ENCODE measurements at regions not wholly inside any gene's neighbourhood (a gene's known extent, or its start where the extent isn't known, plus 50 kb on each side); places are given as distances from the start of the nearest gene placed in this dataset.
"Not testable (repeated sequence)": the region's sequence is repeated elsewhere in the genome, so short reads cannot be mapped to it uniquely, and the experiment has no call there.

- DNase-seq, result no peak
Observed at GRCh38 chr21:35449846-35450245, 400.7 kb upstream of the RUNX1 start.

DNA sequence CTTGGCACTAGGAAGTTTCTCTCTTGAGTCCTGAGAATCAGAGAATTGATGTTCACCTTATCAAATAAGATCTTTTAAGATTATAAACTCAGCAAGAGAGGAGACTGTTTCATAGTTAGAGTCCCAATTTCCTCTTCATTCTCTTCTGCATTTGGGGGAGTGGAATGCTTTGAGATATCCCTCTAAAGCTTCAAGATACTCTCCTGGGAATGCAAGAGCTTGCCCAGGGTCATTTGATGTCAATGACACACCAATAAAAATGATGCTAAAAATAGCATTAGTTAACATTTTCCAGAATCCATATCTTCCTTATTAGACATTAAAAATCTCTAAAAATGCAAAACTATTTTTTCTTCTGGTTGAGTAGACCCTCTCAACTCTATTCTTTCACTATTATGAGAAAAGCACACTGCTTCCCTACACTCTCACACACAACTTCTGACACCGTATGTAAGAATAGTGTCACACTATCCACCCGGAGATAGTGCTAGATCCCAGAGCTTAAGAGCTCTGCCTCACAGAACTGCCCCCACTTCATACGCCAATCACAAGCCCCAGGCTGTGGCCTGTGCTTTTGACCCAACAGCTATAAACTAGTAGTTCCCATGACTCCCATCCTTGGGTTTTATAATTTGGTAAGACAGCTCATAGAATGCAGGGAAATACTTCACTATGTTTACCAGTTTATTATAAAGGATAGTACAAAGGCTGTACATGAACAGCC, 399.9 kb upstream of the RUNX1 start:
- no peak for DNase-seq

- DNase-seq, result no peak
Observed at GRCh38 chr21:35444391-35444790, 395.3 kb upstream of the RUNX1 start.

DNA sequence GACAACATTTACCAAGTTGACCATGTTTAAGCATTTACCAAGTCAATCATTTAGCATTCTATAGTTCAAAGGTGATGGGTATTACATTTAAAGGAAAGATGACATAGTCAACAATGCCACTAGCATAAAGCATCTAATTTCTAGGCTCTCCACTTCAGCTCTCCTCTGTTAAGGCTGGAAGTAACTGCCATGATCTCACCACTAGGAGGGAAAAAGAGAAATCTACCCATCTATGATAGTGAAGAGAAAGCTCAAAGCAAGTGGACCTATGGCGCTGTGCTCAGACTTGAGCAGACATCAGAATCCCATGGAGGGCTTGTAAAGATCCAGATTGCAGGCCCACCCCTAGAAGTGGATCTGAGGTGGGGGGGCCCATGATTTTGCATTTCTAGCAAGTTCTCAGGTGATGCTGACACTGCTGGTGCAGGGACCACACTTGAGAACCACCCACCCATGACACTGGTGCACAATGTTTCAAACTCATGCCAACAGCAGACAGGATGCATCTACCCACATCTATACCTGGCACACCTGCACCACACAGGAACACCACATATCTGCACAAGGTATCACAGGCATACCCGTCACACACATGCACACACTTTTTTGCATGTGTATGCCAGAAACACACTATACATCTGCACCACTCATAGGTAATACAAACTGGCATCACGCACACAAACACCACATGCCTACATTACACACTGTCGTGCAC, 392.9 kb upstream of the RUNX1 start:
- no peak for DNase-seq

DNA sequence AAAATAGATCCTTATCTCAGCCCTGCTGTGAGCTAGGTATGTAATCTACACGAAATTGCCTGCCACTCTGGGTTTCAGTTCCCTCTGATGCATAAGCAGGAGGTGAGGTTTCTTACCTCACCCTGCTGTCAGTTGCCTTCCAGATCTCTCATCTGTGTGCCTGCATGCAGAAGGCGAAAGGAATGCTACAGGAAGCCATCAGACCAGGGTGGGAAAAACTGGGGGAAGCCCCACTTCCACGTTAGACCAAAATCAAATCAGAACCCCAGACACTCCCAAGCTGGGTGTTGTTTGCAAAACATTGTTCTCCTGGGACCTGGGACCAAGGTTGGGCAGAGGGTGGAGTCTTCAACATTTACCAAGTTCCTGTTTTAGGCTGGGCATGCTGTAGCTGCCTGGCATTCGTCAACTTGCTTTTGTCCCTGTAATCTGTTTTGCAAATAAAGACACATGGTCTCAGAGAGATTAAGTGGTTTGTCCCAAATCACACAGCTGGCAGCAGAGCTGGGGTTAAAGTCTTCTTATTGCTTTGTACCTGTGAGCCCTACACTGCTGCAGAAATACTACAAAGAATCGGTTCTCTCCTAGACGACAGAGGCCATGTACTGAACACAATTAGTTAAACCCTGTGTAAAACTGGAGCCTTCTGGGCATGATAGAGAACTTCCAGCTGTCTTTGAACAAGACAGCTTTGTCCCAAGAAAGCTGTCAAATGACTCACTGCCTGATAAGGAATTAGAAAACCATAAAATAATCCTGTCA, 389.7 kb upstream of the RUNX1 start:
- DNase-seq, result no peak

- DNase-seq, result no peak
Observed at GRCh38 chr21:35437941-35438340, 388.8 kb upstream of the RUNX1 start.

DNA sequence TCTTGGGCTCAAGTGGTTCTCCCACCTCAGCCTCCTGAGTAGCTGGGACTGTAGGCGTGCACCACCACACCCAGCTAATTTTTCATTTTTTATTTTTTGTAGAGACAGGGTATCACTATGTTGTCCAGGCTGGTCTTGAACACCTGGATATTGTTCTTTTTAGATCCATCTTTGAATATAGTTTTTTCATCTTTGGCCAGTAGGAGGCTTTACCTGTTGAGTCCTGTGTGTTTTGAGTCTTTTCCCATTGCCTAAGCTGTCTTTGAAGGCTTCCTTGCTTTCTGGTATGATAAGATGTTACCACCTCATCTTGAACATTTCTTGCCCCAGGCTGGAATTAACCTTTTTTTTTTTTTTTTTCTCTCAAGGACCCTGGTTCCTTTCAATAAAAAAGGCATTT, 387.8 kb upstream of the RUNX1 start:
- DNase-seq, result no peak

- DNase-seq, result not testable (repeated sequence)
Observed at GRCh38 chr21:35432601-35433000, 383.5 kb upstream of the RUNX1 start.

- DNase-seq, result no peak
Observed at GRCh38 chr21:35430260-35430659, 381.2 kb upstream of the RUNX1 start.

- no peak for DNase-seq
Observed at GRCh38 chr21:35428937-35429336, 379.8 kb upstream of the RUNX1 start.

GRCh38 chr21:35428489-35428888, 379.4 kb upstream of the RUNX1 start:
- no peak for DNase-seq

GRCh38 chr21:35428001-35428320, 378.9 kb upstream of the RUNX1 start:
- no peak for DNase-seq

- DNase-seq, result no peak
Observed at GRCh38 chr21:35427320-35428000, 378.4 kb upstream of the RUNX1 start.

DNA sequence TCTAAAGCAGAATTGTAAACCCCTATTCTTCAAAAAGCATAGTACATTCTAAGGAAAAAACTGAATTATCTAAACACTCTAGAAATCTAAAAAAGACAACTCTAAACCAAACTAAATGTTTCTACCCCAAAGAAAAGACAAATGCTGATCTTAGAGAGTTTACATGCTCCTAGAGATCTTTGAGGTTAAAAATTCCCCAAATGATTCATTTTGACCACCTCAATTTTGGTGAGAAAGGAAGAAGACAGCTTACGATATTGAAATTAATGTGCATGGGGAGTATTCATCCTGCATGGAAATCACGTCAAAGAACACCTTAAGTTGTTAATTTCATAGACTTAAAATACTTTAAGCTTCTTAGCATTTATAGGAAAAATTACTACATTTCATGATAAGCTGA, 377.8 kb upstream of the RUNX1 start:
- DNase-seq, result no peak

- DNase-seq, result no peak
Observed at GRCh38 chr21:35426469-35426868, 377.4 kb upstream of the RUNX1 start.

GRCh38 chr21:35424122-35424521, 375.0 kb upstream of the RUNX1 start:
- no peak for DNase-seq

GRCh38 chr21:35423709-35424108, 374.6 kb upstream of the RUNX1 start:
- DNase-seq, result no peak

DNA sequence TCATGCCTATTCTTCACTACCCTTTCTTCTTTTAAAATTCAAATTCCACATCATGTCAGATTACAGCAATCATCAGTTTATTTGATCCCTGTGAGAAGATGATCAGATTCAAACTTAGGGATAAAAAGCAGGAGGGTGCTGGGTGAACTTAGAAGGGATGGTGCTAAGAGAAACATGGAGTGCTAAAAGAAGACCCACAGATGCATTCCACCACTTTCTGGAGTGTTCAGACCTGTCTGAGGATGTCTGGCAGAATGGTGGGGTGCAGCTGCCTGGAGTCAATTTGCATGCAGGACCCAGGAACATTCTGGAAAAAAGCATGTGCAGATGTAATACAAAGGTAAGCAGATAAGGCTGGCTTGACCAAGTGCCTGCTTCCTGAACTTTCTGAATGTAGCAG, 372.9 kb upstream of the RUNX1 start:
- DNase-seq, result no peak

DNA sequence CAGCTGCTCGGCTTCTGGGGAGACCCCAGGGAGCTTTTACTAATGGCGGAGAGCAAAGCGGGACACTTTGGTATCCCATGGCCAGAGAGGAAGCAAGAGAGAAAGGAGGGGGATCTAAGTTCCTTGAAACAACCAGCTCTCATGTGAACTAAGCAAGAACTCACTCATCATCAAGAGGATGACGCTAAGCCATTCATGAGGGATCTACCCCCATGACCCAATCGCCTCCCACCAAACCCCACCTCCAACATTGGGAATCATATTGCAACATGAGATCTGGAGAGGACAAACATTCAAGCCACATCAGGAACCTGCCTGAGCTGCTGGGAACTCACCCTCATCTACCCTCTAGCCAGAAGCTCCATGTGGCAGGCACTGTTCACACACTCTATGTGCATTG, 372.1 kb upstream of the RUNX1 start:
- no peak for DNase-seq

- no peak for DNase-seq
Observed at GRCh38 chr21:35420656-35421055, 371.6 kb upstream of the RUNX1 start.

GRCh38 chr21:35417762-35418161, 368.7 kb upstream of the RUNX1 start:
- DNase-seq, result no peak

GRCh38 chr21:35416866-35417489, 367.9 kb upstream of the RUNX1 start:
- no peak for DNase-seq

Data from hippocampal formation (tissue), 2 donors.